ENCODE measurements at regions not wholly inside any gene's neighbourhood (a gene's known extent, or its start where the extent isn't known, plus 50 kb on each side); places are given as distances from the start of the nearest gene placed in this dataset.

GRCh38 chr15:47534673-47535072, 182.6 kb upstream of the SEMA6D start:
- ChIA-PET POLR2A (no interaction called here), CTCF (no interaction called here)
- intact Hi-C loops (cut with DNase I, micrococcal nuclease) = no loop called here
- no peaks in the 10 kb centered on the region for H3K4me1 ChIP-seq (ENCODE audit: insufficient read depth, low read length)
- no peak overlapping the region for H3K4me3 ChIP-seq (ENCODE audit: low read length)
- peaks cover 0 to 4% of the 10 kb centered on the region in 2 experiments for H3K9me3 ChIP-seq (ENCODE audit: control insufficient read depth in 1 of 2, insufficient read depth in 1 of 2, low read length in 2 of 2)
- DNase-seq (no peak), ATAC-seq (ENCODE audit: poor library complexity) (no peak)
- Mint-ChIP-seq H3K4me3 (no peak overlapping the region), H3K27ac (no peak overlapping the region), H3K9me3 (peaks cover 9% of the 10 kb centered on the region), H3K36me3 (ENCODE audit: low read depth) (no peaks in the 10 kb centered on the region), H3K27me3 (no peaks in the 10 kb centered on the region), H3K4me1 (ENCODE audit: low read depth) (no peaks in the 10 kb centered on the region)
- no peak overlapping the region for H3K27ac ChIP-seq (ENCODE audit: low read depth in 1 of 2, low read length in 2 of 2)
- TF ChIP-seq, protein P1, sequence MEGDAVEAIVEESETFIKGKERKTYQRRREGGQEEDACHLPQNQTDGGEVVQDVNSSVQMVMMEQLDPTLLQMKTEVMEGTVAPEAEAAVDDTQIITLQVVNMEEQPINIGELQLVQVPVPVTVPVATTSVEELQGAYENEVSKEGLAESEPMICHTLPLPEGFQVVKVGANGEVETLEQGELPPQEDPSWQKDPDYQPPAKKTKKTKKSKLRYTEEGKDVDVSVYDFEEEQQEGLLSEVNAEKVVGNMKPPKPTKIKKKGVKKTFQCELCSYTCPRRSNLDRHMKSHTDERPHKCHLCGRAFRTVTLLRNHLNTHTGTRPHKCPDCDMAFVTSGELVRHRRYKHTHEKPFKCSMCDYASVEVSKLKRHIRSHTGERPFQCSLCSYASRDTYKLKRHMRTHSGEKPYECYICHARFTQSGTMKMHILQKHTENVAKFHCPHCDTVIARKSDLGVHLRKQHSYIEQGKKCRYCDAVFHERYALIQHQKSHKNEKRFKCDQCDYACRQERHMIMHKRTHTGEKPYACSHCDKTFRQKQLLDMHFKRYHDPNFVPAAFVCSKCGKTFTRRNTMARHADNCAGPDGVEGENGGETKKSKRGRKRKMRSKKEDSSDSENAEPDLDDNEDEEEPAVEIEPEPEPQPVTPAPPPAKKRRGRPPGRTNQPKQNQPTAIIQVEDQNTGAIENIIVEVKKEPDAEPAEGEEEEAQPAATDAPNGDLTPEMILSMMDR (IDR thresholded peaks at IDR 0.05) = no peak
- H3K36me3 ChIP-seq (ENCODE audit: insufficient read depth, low read length) = no peaks in the 10 kb centered on the region
- H3K27me3 ChIP-seq (ENCODE audit: control insufficient read depth in 1 of 2, insufficient read depth in 2 of 2, low read length in 2 of 2) = no peaks in the 10 kb centered on the region

- ChIA-PET POLR2A (no interaction called here), CTCF (no interaction called here)
- intact Hi-C loops (cut with DNase I, micrococcal nuclease) = no loop called here
- ATAC-seq (ENCODE audit: poor library complexity) (no peak), DNase-seq (no peak)
- TF ChIP-seq, protein P1 (IDR thresholded peaks at IDR 0.05) = no peak
- Histone ChIP-seq H3K36me3 (ENCODE audit: insufficient read depth, low read length) (no peaks in the 10 kb centered on the region), H3K27ac (ENCODE audit: low read depth in 1 of 2, low read length in 2 of 2) (no peak overlapping the region), H3K4me1 (ENCODE audit: insufficient read depth, low read length) (no peaks in the 10 kb centered on the region), H3K27me3 (ENCODE audit: control insufficient read depth in 1 of 2, insufficient read depth in 2 of 2, low read length in 2 of 2) (no peaks in the 10 kb centered on the region), H3K4me3 (ENCODE audit: low read length) (no peak overlapping the region), H3K9me3 (ENCODE audit: control insufficient read depth in 1 of 2, insufficient read depth in 1 of 2, low read length in 2 of 2) (no peaks in the 10 kb centered on the region)
- peaks cover 12% of the 10 kb centered on the region for H3K9me3 Mint-ChIP-seq
- H3K4me1 Mint-ChIP-seq (ENCODE audit: low read depth) = no peaks in the 10 kb centered on the region
- H3K27ac Mint-ChIP-seq = no peak overlapping the region
- H3K27me3 Mint-ChIP-seq = no peaks in the 10 kb centered on the region
- no peaks in the 10 kb centered on the region for H3K36me3 Mint-ChIP-seq (ENCODE audit: low read depth)
- no peak overlapping the region for H3K4me3 Mint-ChIP-seq
Observed at GRCh38 chr15:47541562-47541961, 175.7 kb upstream of the SEMA6D start.

DNA sequence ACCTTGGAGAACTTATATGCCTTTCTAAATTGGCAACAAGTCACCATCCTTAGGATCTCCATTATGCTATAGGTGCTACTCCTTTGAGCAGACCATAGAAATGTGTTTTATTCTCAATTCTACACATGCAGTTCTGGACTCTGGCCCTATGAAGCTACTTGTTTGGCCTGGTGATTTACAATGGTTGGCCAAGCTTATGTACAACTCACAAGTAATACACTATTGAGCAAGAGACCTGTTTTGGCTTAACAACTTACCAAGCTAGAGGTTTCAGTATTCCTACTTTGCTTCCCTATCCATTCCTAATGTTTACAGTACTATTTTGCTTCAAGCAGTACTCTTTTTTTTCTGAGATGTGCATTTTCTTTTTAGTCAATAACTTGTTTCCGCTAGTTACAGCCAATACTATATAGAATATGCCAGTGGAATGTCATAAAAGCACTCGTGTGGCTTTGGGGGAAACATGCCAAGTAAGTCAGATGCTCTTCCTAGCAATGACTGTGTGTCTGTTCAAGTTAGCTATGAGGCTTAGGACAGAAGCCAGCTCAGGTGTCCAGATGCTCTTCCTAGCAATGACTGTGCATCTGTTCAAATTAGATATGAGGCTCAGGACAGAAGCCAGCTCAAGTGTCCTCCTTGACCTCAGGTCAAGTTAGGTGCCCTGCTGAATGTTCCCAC, 174.9 kb upstream of the SEMA6D start:
- TF ChIP-seq, protein P1 (IDR thresholded peaks at IDR 0.05) = no peak
- ATAC-seq (ENCODE audit: poor library complexity) (no peak), DNase-seq (no peak)
- ChIA-PET POLR2A (no interaction called here), CTCF (no interaction called here)
- no peaks in the 10 kb centered on the region for H3K4me1 ChIP-seq (ENCODE audit: insufficient read depth, low read length)
- H3K36me3 ChIP-seq (ENCODE audit: insufficient read depth, low read length) = no peaks in the 10 kb centered on the region
- no peaks in the 10 kb centered on the region for H3K9me3 ChIP-seq (ENCODE audit: control insufficient read depth in 1 of 2, insufficient read depth in 1 of 2, low read length in 2 of 2)
- H3K27me3 ChIP-seq (ENCODE audit: control insufficient read depth in 1 of 2, insufficient read depth in 2 of 2, low read length in 2 of 2) = no peaks in the 10 kb centered on the region
- H3K27ac ChIP-seq (ENCODE audit: low read depth in 1 of 2, low read length in 2 of 2) = no peak overlapping the region
- intact Hi-C loops (cut with DNase I, micrococcal nuclease) = no loop called here
- no peaks in the 10 kb centered on the region for H3K36me3 Mint-ChIP-seq (ENCODE audit: low read depth)
- peaks cover 12% of the 10 kb centered on the region for H3K9me3 Mint-ChIP-seq
- no peak overlapping the region for H3K4me3 Mint-ChIP-seq
- H3K4me1 Mint-ChIP-seq (ENCODE audit: low read depth) = no peaks in the 10 kb centered on the region
- H3K4me3 ChIP-seq (ENCODE audit: low read length) = no peak overlapping the region
- no peak overlapping the region for H3K27ac Mint-ChIP-seq
- no peaks in the 10 kb centered on the region for H3K27me3 Mint-ChIP-seq

Data from CD4-positive, alpha-beta T cell (primary cell).